H9 (cell line): ENCODE measurements at regions not wholly inside any gene's neighbourhood (a gene's known extent, or its start where the extent isn't known, plus 50 kb on each side); places are given as distances from the start of the nearest gene placed in this dataset.

ENCODE experiments used
- DNase-seq: peaks from one replicate; pipeline ENCODE4 v3.0.0-alpha.2; 2017
- H2AFZ ChIP-seq: one replicate; pipeline ENCODE4 v1.6.1; 2013; ENCODE audit warnings: mild to moderate bottlenecking, low read length, control low read depth, moderate library complexity
- H2AK5ac ChIP-seq: 2 replicates; pipeline ENCODE4 v1.6.1; 2013; ENCODE audit warnings: low read length, control low read depth, mixed read lengths; ENCODE audit not compliant: insufficient read length
- H2BK120ac ChIP-seq: one replicate; pipeline ENCODE4 v1.6.1; 2013; ENCODE audit warnings: low read depth, mild to moderate bottlenecking, low read length, control low read depth, inconsistent platforms; ENCODE audit not compliant: poor library complexity, severe bottlenecking
- H2BK12ac ChIP-seq: 2 replicates; pipeline ENCODE4 v1.6.1; 2013; ENCODE audit warnings: low read length, control low read depth, mixed read lengths, low read depth; ENCODE audit not compliant: insufficient read length
- H2BK15ac ChIP-seq: 2 replicates; pipeline ENCODE4 v1.6.1; 2013; ENCODE audit warnings: low read depth, low read length, control low read depth
- H2BK20ac ChIP-seq: one replicate; pipeline ENCODE4 v1.6.1; 2013; ENCODE audit warnings: low read depth, mild to moderate bottlenecking, low read length, control low read depth, inconsistent platforms; ENCODE audit not compliant: poor library complexity, severe bottlenecking
- H2BK5ac ChIP-seq: 2 replicates; pipeline ENCODE4 v1.6.1; 2013; ENCODE audit warnings: low read length, control low read depth, mixed read lengths; ENCODE audit not compliant: insufficient read length
- H3K14ac ChIP-seq: 2 replicates; pipeline ENCODE4 v1.6.1; 2013; ENCODE audit warnings: low read length, control low read depth; ENCODE audit not compliant: insufficient read depth
- H3K18ac ChIP-seq: 2 replicates; pipeline ENCODE4 v1.6.1; 2013; ENCODE audit warnings: low read depth, mild to moderate bottlenecking, mixed read lengths, low read length, control low read depth; ENCODE audit not compliant: insufficient read length
- H3K23ac ChIP-seq: 2 replicates; pipeline ENCODE4 v1.6.1; 2013; ENCODE audit warnings: low read length, control low read depth, mixed read lengths, low read depth; ENCODE audit not compliant: insufficient read length
- H3K23me2 ChIP-seq: 2 replicates; pipeline ENCODE4 v1.6.1; 2013; ENCODE audit warnings: low read depth, mild to moderate bottlenecking, mixed read lengths, low read length, control low read depth; ENCODE audit not compliant: insufficient read length, poor library complexity, severe bottlenecking
- H3K27ac ChIP-seq: 2 replicates; pipeline ENCODE4 v1.5.1; 2013; ENCODE audit warnings: low read length, control low read depth, mixed read lengths, low read depth; ENCODE audit not compliant: insufficient read length
- H3K27me3 ChIP-seq: 2 replicates; pipeline ENCODE4 v1.6.1; 2013; ENCODE audit warnings: low read length, control low read depth, inconsistent platforms; ENCODE audit not compliant: insufficient read depth
- H3K4ac ChIP-seq: 2 replicates; pipeline ENCODE4 v1.6.1; 2013; ENCODE audit warnings: low read depth, mild to moderate bottlenecking, control low read depth, inconsistent platforms, low read length, moderate library complexity
- H3K4me1 ChIP-seq: 2 replicates; pipeline ENCODE4 v1.6.1; 2013; ENCODE audit warnings: low read length, control low read depth, inconsistent platforms; ENCODE audit not compliant: insufficient read depth
- H3K4me2 ChIP-seq: 2 replicates; pipeline ENCODE4 v1.6.1; 2013; ENCODE audit warnings: low read length, control low read depth, mixed read lengths; ENCODE audit not compliant: insufficient read length, insufficient read depth
- H3K56ac ChIP-seq: 2 replicates; pipeline ENCODE4 v1.6.1; 2013; ENCODE audit warnings: low read depth, mild to moderate bottlenecking, mixed read lengths, low read length, control low read depth; ENCODE audit not compliant: insufficient read length
- H3K79me1 ChIP-seq: 2 replicates; pipeline ENCODE4 v1.6.1; 2013; ENCODE audit warnings: low read depth, mild to moderate bottlenecking, moderate library complexity, low read length, control low read depth, inconsistent platforms; ENCODE audit not compliant: insufficient read depth, poor library complexity, severe bottlenecking
- H3K79me2 ChIP-seq: 2 replicates; pipeline ENCODE4 v1.6.1; 2013; ENCODE audit warnings: low read length, control low read depth, inconsistent platforms; ENCODE audit not compliant: insufficient read depth
- H3K9ac ChIP-seq: 2 replicates; pipeline ENCODE4 v1.6.1; 2013; ENCODE audit warnings: low read length, control low read depth, mixed read lengths; ENCODE audit not compliant: insufficient read length; ENCODE audit errors: extremely low read depth
- H3K9me3 ChIP-seq: one replicate; pipeline ENCODE4 v1.6.1; 2013; ENCODE audit warnings: low read depth, low read length, inconsistent platforms; ENCODE audit not compliant: control insufficient read depth
- H3T11ph ChIP-seq: one replicate; pipeline ENCODE4 v1.6.1; 2013; ENCODE audit warnings: mild to moderate bottlenecking, low read length, control low read depth, inconsistent platforms
- H4K20me1 ChIP-seq: one replicate; pipeline ENCODE4 v1.6.1; 2013; ENCODE audit not compliant: control insufficient read depth, insufficient read length, insufficient read depth
- H4K5ac ChIP-seq: 2 replicates; pipeline ENCODE4 v1.6.1; 2013; ENCODE audit warnings: low read depth, mild to moderate bottlenecking, mixed read lengths, low read length, control low read depth; ENCODE audit not compliant: insufficient read length
- H4K8ac ChIP-seq: replicated peaks from 2 replicates; pipeline ENCODE4 v1.6.1; 2013; ENCODE audit warnings: low read length, control low read depth, mixed read lengths, low read depth; ENCODE audit not compliant: insufficient read length
- H4K91ac ChIP-seq: 2 replicates; pipeline ENCODE4 v1.6.1; 2013; ENCODE audit warnings: low read depth, mild to moderate bottlenecking, moderate library complexity, mixed read lengths, low read length, control low read depth; ENCODE audit not compliant: insufficient read length
- H3K27ac Mint-ChIP-seq, 3 experiments: 2 replicates in 2 of 3; 3 replicates in 1 of 3; pipeline ENCODE4 v1.8.0; 2020 to 2021; ENCODE audit warnings: mixed read lengths in 3 of 3, mild to moderate bottlenecking in 1 of 3, moderate library complexity in 1 of 3
- H3K27me3 Mint-ChIP-seq: 2 replicates; pipeline ENCODE4 v1.8.0; 2021; ENCODE audit warnings: low read depth, mild to moderate bottlenecking, moderate library complexity, mixed read lengths
- H3K36me3 Mint-ChIP-seq, 3 experiments: 2 replicates in 2 of 3; 3 replicates in 1 of 3; pipeline ENCODE4 v1.8.0; 2020 to 2021; ENCODE audit warnings: low read depth in 3 of 3, mixed read lengths in 3 of 3; ENCODE audit not compliant: insufficient read depth in 1 of 3
- H3K4me1 Mint-ChIP-seq, 2 experiments: 2 replicates each; pipeline ENCODE4 v1.8.0; 2020; ENCODE audit warnings: mixed read lengths in 2 of 2
- H3K4me3 Mint-ChIP-seq, 2 experiments: 2 replicates in 1 of 2; 3 replicates in 1 of 2; pipeline ENCODE4 v1.8.0; 2020 to 2021; ENCODE audit warnings: mild to moderate bottlenecking in 2 of 2, mixed read lengths in 2 of 2, moderate library complexity in 1 of 2
- H3K9me3 Mint-ChIP-seq, 2 experiments: 2 replicates in 1 of 2; 3 replicates in 1 of 2; pipeline ENCODE4 v1.8.0; 2020; ENCODE audit warnings: mild to moderate bottlenecking in 2 of 2, mixed read lengths in 2 of 2, moderate library complexity in 1 of 2
- CTCF ChIP-seq: fragments of 200-600 bp; sonication (generic); conservative IDR thresholded peaks from 3 replicates; pipeline ENCODE4 v1.8.0; 2021; ENCODE audit warnings: antibody characterized with exemption, mild to moderate bottlenecking

- Histone ChIP-seq H2BK15ac (no peak overlapping the region), H3K9ac (no peak overlapping the region), H2AK5ac (no peak overlapping the region), H3K18ac (no peak overlapping the region), H4K8ac (no peak overlapping the region), H4K20me1 (no peaks in the 10 kb centered on the region), H3K79me1 (no peaks in the 10 kb centered on the region), H4K91ac (no peak overlapping the region), H4K5ac (no peak overlapping the region), H3K9me3 (no peaks in the 10 kb centered on the region), H3K23me2 (no peaks in the 10 kb centered on the region), H2BK12ac (no peak overlapping the region), H2BK20ac (no peak overlapping the region), H3K27ac (no peak overlapping the region), H3T11ph (no peak overlapping the region), H3K23ac (no peak overlapping the region), H2BK120ac (no peak overlapping the region), H3K4ac (no peak overlapping the region), H3K56ac (no peak overlapping the region), H3K14ac (no peak overlapping the region), H3K4me1 (peaks cover 4% of the 10 kb centered on the region; the same call in 1 of the 2 replicates), H3K4me2 (no peak overlapping the region), H3K27me3 (no peaks in the 10 kb centered on the region), H2AFZ (no peak overlapping the region), H3K79me2 (no peaks in the 10 kb centered on the region), H2BK5ac (no peak overlapping the region)
- H3K27ac Mint-ChIP-seq = no peak overlapping the region
- DNase-seq = no peak
- no peaks in the 10 kb centered on the region; the same call in 1 of the 2 replicates for H3K27me3 Mint-ChIP-seq
- H3K4me1 Mint-ChIP-seq = peaks cover 17 to 28% of the 10 kb centered on the region in 2 experiments
- TF ChIP-seq CTCF = no peak
- H3K36me3 Mint-ChIP-seq = no peaks in the 10 kb centered on the region
- H3K4me3 Mint-ChIP-seq = no peak overlapping the region
- H3K9me3 Mint-ChIP-seq = no peaks in the 10 kb centered on the region; a peak in 1 of 5 replicates
Observed at GRCh38 chr1:208837242-208837641, 593.1 kb upstream of the PLXNA2 start.
